ENCODE measurements at regions not wholly inside any gene's neighbourhood (a gene's known extent, or its start where the extent isn't known, plus 50 kb on each side); places are given as distances from the start of the nearest gene placed in this dataset.

DNA sequence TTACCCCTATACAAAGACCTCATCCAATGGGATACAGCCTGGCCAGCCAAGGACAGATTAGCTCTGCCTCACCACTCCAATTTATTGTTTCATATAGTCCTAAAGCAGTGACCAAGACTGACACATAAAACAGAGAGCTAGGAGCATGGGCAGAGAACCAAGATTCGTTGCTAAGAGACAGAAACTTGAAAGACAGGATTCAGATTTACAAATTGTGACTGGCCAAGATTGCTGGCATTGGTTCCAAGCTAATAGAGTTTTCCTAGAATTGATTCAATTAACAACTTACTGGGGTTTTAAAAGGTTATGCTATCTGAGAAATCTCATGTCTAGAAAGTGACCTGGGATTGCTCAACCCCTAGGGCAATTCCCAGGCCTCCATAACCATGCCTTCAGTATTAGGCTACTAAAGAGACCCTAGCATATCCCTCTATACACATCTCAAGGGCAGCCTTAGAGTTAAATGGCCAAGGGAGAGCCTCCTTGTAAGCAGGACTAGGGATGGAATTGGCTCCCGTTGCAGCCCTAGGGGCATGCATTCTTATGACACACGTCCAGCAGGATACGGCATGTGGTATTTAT lies 75.6 kb downstream of the ICOS start:
- no peak for DNase-seq (ENCODE audit: low read depth in 2 of 2)

DNA sequence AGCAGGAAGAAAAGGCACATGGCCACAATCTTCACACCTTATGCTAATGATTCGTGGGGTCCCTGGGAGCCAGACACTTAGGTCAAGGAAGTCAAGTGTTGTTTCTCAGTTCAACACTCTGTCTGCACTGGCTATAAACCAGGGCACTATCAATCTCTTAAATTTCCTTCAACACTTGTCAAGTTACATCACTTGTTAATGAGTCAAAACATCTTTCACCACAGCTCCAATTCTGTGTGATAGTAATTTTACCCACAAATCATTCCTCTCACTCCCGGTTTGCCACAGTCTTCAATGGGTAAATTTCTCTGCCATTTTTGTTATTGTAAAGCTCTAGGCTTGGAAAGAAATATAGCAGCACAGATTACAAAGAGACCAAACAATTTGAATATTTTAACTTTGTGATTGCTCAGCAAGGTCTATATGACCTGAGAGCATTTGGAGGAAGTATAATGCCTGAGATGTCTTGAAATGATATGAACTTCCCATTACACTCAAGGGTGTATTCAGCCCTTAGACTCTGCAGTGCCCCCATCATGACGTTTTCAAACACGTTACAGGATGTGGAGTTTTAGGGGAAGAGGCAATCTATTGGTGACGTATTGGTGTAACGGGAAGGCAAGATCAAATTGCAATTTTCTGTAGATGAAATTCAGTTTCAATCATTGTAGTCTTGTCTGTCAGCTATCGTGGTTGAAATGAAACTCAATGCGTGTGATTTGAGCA lies 78.7 kb downstream of the ICOS start:
- DNase-seq (ENCODE audit: low read depth in 2 of 2): no peak

GRCh38 chr2:204018717-204019116 lies 82.2 kb downstream of the ICOS start:
- DNase-seq (ENCODE audit: low read depth in 2 of 2): no peak

GRCh38 chr2:204019572-204020501 lies 83.3 kb downstream of the ICOS start:
- peak; percentile 14 to 40 for DNase-seq (ENCODE audit: low read depth in 2 of 2)

GRCh38 chr2:204021290-204022081 lies 84.9 kb downstream of the ICOS start:
- DNase-seq (ENCODE audit: low read depth in 2 of 2): no peak

DNA sequence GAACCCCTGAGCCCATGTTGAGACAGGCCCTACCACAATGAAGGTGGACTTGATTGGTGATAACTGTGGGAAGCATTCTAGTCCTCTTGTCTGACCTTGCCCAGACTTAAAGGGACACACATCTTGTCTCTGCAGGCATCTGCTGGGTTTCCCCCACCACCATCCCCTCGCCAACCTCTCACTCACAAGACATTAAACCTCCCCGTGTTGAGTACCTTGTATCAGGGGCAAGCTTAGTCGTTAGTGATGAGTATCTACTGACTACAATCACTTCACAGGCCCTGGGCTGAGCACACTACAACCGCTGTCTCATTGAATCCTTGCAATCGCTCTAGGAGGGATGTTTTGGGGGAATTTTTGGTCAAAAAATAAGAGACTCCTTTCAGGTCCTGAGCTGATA lies 86.0 kb downstream of the ICOS start:
- peak in 1 of 2 donors; percentile 21 for DNase-seq (ENCODE audit: low read depth in 2 of 2)

DNA sequence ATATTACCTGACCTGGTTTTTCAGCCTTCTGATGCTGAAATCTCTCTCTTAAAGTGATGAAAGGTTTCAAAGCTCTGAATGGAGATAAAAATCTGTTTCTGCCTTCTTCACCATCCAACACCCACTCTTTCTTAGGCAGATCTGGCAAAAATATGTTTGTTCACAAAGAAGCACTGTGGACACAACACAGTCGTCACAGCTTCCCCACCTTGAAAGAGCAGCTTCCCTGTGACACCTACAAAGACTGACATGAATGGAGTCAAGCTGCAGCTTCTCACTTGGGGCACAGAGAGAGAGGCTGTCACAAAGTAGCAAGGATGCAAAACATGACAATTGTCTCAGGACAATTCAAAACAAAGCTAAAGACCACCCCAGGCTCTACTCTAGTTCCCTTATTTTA lies 86.5 kb downstream of the ICOS start:
- no peak for DNase-seq (ENCODE audit: low read depth in 2 of 2)

GRCh38 chr2:204024503-204024902 lies 87.9 kb downstream of the ICOS start:
- DNase-seq (ENCODE audit: low read depth in 2 of 2): no peak

GRCh38 chr2:204024906-204025475 lies 88.4 kb downstream of the ICOS start:
- DNase-seq (ENCODE audit: low read depth in 2 of 2): no peak

DNA sequence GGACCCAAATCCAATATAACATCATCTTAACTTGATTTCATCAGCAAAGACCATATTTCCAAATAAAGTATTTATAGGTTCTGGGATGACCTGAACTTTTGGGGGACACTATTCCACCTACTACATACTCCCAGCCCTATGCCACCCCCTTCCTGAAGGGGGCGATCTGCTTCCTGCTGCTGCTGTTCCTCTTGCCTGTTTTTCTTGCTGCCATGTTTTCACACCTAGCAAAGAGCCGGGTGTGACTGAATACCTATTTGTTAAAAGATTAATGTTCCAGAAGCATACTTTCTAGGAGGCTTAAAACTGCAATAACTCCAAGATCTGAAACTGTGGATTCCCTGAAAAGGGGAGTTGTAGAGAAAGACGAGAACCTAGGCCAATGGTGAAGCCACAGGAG lies 89.7 kb downstream of the ICOS start:
- no peak for DNase-seq (ENCODE audit: low read depth in 2 of 2)

GRCh38 chr2:204027091-204027490 lies 90.5 kb downstream of the ICOS start:
- no peak for DNase-seq (ENCODE audit: low read depth in 2 of 2)

GRCh38 chr2:204030322-204030721 lies 93.8 kb downstream of the ICOS start:
- no peak for DNase-seq (ENCODE audit: low read depth in 2 of 2)

- no peak for DNase-seq (ENCODE audit: low read depth in 2 of 2)
Measured at GRCh38 chr2:204031056-204031455, 94.5 kb downstream of the ICOS start.

DNA sequence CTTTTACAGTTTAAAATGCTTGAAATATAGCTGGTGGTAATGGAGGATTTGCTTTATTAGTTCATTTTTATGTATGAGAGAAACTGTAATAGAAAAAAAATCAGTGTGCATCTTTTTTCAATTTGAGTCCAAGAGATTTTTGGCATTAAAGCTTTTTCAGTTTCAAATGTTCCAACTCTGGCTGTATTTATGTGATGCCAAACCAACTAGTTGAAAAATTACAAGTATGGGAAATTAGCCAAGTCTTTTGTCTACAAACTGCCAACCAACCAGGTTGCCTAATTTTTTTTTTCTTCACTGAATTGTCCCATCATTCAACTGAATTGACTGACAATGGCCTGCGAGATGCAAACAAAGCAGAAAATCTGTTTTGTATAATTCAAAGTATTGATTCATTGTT lies 95.7 kb downstream of the ICOS start:
- DNase-seq (ENCODE audit: low read depth in 2 of 2): no peak

GRCh38 chr2:204033611-204034495 lies 97.3 kb downstream of the ICOS start:
- DNase-seq (ENCODE audit: low read depth in 2 of 2): no peak

DNA sequence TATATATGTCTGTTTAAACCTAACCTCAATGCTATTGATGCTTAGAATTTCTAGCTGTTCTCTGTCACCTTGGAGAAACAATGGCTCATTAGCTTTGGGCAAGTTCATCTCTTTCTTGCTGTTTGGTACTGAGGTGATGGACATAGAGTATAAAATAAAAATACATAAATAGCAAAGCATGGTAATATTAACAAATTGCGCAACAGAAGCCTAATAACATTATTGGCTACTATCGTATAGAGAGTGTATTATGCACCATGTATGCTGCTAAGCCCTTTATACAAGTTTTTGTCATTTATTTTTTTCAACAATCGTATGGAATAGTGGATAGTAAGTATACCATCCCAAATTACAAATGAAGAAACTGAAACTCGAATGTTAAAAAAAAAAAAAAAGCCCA lies 100.1 kb downstream of the ICOS start:
- no peak for DNase-seq (ENCODE audit: low read depth in 2 of 2)

- DNase-seq (ENCODE audit: low read depth in 2 of 2): no peak
Measured at GRCh38 chr2:204037286-204037685, 100.7 kb downstream of the ICOS start.

DNA sequence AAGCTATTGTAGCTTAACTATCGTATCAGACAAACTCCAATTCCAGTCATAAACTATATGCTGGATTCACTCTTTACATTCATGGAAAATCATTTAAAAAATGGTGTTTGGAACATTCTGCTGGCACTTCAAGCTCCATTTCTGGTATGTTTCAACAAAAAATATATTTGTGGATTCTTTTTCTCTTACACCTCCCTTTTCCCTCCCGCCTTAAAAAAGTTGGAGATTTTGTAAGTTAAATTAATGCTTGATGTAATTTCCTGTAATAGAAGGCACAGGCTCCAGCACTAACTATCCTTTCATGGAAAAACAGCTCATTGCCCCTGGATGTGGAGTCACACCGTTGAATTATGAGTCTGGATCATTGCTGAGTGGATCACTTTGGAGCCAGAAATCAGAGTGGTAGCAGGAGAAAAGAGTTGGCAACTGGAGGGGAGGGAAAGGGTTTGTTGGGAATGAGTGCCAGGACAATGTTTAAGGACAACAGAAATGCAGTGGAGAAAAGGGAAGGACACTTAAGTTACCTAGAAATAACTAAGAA lies 102.8 kb downstream of the ICOS start:
- DNase-seq (ENCODE audit: low read depth in 2 of 2): no peak

GRCh38 chr2:204040016-204040415 lies 103.5 kb downstream of the ICOS start:
- DNase-seq (ENCODE audit: low read depth in 2 of 2): no peak

- no peak for DNase-seq (ENCODE audit: low read depth in 2 of 2)
Measured at GRCh38 chr2:204042401-204042800, 105.8 kb downstream of the ICOS start.

Data from stimulated activated CD8-positive, alpha-beta memory T cell treated with anti-CD3 and anti-CD28 coated beads, Interleukin-2, amount 100 ng/mL, for 48 hours (primary cell).